Germinal center (tissue), 1 donor: ENCODE measurements at regions not wholly inside any gene's neighbourhood (a gene's known extent, or its start where the extent isn't known, plus 50 kb on each side); places are given as distances from the start of the nearest gene placed in this dataset.

Experiments
- DNase-seq: peaks from one replicate; pipeline ENCODE4 v3.0.0; 2012; ENCODE audit warnings: mixed read lengths, low spot score

DNA sequence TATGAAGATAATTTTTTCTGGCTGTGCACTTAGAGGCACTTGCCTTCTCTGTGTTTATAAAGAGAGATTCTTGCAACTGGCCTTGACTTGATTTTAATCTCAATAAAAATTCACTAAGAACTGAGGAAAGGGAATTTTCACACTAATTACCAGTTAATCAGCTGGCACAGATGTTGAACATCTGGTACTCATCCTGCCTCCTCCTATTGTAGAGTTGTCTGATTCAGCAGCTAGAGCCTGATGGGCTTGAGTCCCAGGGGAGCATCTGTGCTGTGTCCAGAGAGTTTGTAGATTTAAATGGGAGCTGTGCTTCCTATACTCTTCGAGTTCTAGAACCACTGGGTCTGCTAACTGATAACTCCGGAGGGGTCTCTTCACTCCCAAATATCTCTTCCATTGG is 50.7 kb upstream of the ADRA1D start:
- DNase-seq, result no peak

DNA sequence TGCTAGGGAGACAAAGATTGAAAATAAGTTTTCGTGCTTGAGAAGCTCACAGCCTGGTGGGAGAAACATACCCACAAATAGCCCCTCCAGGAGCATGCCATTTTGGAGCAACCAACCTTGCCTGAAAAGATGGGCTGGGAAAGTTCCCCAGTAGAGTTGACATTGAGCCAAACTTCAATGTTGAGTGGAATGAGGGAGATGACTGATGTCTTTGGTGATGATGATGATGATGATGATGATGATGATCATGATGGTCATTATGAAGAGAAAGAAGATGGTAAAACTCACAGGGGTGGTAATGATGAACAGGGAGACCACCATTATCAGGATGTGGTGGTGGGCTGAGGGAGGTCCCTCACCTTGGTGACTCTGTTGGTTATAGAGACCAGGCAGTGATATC is 50.1 kb upstream of the ADRA1D start:
- no peak for DNase-seq
